ENCODE measurements at regions not wholly inside any gene's neighbourhood (a gene's known extent, or its start where the extent isn't known, plus 50 kb on each side); places are given as distances from the start of the nearest gene placed in this dataset.

DNA sequence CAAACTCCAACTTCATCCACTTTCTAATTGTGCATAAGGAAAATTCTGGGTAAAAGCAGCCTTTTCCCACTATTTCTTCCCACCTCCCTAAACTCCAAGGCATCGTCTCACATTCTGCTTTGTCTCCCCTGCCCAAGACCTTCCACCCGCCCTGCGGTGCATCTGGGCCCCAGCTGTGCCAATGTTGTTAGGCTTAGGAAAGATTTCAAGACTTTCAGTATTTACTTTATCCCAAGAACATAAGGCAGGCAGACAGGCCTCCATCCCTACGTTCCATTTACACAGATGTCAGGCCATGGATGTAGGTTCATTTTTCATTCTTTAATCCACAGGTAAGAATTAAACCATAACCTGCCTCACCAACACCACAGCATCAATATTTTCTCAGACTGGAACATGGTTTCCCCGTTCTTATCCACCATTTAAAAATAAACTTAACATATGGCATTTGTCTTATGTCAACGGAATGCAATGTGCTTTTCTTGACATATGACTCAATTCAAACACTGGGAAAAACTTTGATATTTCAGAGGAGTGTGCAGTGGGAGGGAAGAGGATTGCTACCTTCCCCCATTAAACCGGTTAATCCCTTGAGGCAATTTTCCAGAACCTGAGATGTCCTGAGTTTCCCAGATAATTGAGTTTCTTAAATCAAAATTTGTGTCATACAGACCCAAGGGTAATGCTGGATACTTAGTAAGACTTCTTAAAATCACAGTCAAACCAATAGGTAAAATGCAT is 238.0 kb upstream of the LRIG1 start:
- DNase-seq (ENCODE audit: low spot score), result no peak
- no peak overlapping the region for H3K27ac ChIP-seq
- H3K4me3 ChIP-seq, result no peak overlapping the region
- TF ChIP-seq, protein P1, sequence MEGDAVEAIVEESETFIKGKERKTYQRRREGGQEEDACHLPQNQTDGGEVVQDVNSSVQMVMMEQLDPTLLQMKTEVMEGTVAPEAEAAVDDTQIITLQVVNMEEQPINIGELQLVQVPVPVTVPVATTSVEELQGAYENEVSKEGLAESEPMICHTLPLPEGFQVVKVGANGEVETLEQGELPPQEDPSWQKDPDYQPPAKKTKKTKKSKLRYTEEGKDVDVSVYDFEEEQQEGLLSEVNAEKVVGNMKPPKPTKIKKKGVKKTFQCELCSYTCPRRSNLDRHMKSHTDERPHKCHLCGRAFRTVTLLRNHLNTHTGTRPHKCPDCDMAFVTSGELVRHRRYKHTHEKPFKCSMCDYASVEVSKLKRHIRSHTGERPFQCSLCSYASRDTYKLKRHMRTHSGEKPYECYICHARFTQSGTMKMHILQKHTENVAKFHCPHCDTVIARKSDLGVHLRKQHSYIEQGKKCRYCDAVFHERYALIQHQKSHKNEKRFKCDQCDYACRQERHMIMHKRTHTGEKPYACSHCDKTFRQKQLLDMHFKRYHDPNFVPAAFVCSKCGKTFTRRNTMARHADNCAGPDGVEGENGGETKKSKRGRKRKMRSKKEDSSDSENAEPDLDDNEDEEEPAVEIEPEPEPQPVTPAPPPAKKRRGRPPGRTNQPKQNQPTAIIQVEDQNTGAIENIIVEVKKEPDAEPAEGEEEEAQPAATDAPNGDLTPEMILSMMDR (IDR thresholded peaks at IDR 0.05), result no peak

DNA sequence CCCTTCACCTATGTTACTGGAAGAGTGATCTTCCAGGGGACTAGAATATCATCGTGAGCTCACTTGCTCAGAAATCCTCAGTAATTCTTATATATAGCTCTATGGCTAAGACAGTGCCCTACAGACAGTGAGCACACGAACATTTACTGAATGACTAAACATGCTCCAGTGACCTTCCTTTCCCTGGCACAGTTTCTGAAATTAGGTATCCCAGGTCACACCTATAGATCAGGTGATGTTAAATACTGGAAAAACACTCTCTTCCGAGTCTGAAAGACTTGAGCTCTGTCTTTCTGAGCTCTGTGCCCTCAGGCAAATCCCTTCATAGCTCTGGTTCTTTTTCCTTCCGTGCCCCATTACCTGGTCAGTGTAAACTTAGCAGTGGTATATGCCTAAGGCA is 239.4 kb upstream of the LRIG1 start:
- no peak overlapping the region for H3K4me3 ChIP-seq
- no peak for DNase-seq (ENCODE audit: low spot score)
- TF ChIP-seq, protein P1 (IDR thresholded peaks at IDR 0.05), result no peak
- no peak overlapping the region for H3K27ac ChIP-seq

DNA sequence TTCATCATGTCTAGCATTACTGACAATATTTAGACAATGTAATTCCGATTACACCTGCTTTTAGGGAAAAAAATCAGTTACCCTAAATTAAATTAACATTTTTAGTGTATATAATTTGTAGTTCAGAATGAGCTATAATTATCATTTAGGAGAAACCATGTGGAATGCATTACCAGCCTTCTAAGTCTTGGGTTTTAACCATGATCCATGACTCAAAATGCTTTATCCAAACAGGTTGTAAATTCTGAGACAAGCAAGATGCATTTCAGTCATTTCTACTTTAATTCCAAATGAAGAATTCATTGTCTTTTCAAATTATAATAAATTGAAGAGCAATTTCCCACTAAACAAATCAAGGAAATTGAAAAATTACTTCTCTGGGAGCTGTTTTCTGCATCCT is 243.7 kb upstream of the LRIG1 start:
- DNase-seq (ENCODE audit: low spot score), result no peak
- TF ChIP-seq, protein P1 (IDR thresholded peaks at IDR 0.05), result no peak
- Histone ChIP-seq H3K4me3 (no peak overlapping the region), H3K27ac (no peak overlapping the region)

DNA sequence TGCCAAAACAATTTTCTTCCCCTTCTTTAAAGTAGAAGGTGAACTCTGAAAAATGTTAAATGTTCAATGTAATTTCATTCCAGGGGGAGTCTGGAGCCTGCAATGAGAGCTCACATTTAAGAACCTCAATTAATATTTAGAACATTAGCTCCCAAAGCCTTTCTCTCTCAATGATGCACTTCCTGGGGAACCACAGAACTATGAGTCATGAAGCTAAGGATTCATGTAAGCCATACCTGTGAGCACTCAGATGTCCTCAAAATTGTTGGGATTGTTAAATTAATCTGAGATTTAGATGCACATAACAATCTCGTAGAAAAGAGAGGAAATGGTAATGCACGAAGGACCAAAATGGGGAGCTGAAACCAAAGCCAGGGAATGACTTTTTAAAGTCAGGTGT is 244.2 kb upstream of the LRIG1 start:
- no peak for DNase-seq (ENCODE audit: low spot score)
- Histone ChIP-seq H3K27ac (no peak overlapping the region), H3K4me3 (no peak overlapping the region)
- TF ChIP-seq, protein P1 (IDR thresholded peaks at IDR 0.05), result no peak

DNA sequence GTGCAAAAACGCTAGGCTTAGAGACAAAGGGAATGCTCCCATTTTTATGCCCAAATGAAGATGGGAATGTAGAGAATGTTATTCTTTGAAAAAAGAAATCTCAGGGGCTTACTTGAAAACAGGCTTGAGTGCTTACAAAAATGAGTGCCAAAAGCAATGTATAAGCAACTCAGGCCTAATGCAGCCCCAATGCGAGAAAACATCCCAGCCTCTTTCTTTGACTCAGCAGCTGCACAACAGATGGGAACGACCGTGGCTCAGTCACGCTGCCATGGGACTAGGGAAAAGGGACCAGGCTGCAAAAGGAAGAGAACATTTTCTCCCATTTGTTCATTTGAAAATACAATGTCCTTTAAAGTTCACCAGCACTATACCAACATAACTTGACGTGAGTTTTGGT is 246.4 kb upstream of the LRIG1 start:
- DNase-seq (ENCODE audit: low spot score), result no peak
- TF ChIP-seq, protein P1 (IDR thresholded peaks at IDR 0.05), result no peak
- no peak overlapping the region for H3K27ac ChIP-seq
- H3K4me3 ChIP-seq, result no peak overlapping the region

DNA sequence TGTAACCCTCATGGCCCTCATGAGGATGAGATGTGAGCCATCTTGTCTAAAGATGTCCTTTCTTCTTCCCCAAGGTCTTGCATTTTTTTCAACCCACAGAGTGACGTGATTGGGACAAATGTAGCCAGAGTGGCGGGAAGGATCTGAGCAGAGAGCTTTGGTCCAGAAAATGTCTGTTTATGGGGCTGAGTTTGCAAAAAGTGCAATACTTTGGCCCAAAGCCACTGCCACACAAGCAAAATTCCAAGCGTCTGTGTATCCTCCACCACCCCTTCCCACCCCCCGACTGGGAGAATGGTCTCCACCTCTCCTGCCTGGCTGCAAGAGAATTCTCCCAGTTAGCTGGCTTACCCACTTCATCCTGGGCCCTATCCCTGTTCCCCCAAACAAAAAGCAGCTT is 246.9 kb upstream of the LRIG1 start:
- DNase-seq (ENCODE audit: low spot score), result no peak
- Histone ChIP-seq H3K4me3 (no peak overlapping the region), H3K27ac (no peak overlapping the region)
- TF ChIP-seq, protein P1 (IDR thresholded peaks at IDR 0.05), result no peak

DNA sequence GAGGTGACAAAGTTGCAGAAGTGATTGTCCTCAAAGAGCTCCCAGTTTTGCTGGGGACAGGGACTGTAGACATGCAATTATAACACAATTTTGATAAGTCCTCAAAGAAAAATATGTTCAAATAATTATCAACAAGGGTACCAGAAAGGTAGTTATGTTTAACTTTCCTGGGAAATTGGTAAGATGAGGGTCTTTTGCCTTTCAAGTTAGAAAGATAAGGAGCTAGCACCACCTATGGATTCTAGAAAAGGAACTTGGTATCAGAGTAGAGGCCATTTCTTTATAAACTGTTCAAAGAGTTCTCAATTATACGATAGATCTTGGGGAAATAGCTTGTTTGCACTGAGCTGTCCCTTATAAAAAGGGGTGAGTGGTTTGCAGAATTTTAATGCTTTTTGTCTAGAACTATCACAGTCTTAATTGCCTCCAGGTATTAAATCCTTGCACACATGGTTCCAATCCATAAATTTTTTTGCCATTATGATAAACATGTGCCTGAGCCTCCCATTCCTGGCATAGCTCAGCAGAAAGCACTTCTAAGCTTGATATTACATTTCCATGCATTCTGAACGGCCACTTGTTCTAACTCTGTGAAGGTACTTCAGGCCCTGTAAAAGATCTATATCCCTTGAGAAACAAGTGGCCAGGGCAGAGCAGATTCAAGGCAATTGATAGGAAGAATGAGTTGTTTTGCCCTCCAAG is 247.5 kb upstream of the LRIG1 start:
- DNase-seq (ENCODE audit: low spot score), result no peak
- Histone ChIP-seq H3K27ac (no peak overlapping the region), H3K4me3 (no peak overlapping the region)
- TF ChIP-seq, protein P1 (IDR thresholded peaks at IDR 0.05), result no peak
